ENCODE measurements at regions not wholly inside any gene's neighbourhood (a gene's known extent, or its start where the extent isn't known, plus 50 kb on each side); places are given as distances from the start of the nearest gene placed in this dataset.
A peak's percentile ranks its signal among the peaks of the same experiment; 100 is the strongest.

- no peak for TF ChIP-seq CTCF (conservative IDR thresholded peaks at IDR 0.05; ENCODE audit: control insufficient read depth, insufficient read depth, low read depth, low read length)
- H3K4me3 ChIP-seq (ENCODE audit: control insufficient read depth, low read depth, low read length), result no peak overlapping the region
- DNase-seq (ENCODE audit: low read depth), result no peak
Measured at GRCh38 chr7:49261928-49262327, 337.6 kb downstream of the CDC14C start.

GRCh38 chr7:49264530-49264929 lies 340.2 kb downstream of the CDC14C start:
- no peak for DNase-seq (ENCODE audit: low read depth)
- no peak overlapping the region for H3K4me3 ChIP-seq (ENCODE audit: control insufficient read depth, low read depth, low read length)
- TF ChIP-seq CTCF (conservative IDR thresholded peaks at IDR 0.05; ENCODE audit: control insufficient read depth, insufficient read depth, low read depth, low read length), result no peak

GRCh38 chr7:49273897-49274296 lies 349.6 kb downstream of the CDC14C start:
- DNase-seq (ENCODE audit: low read depth), result no peak
- no peak for TF ChIP-seq CTCF (conservative IDR thresholded peaks at IDR 0.05; ENCODE audit: control insufficient read depth, insufficient read depth, low read depth, low read length)
- H3K4me3 ChIP-seq (ENCODE audit: control insufficient read depth, low read depth, low read length), result no peak overlapping the region

- TF ChIP-seq CTCF (conservative IDR thresholded peaks at IDR 0.05; ENCODE audit: control insufficient read depth, insufficient read depth, low read depth, low read length), result no peak
- DNase-seq (ENCODE audit: low read depth), result no peak
- H3K4me3 ChIP-seq (ENCODE audit: control insufficient read depth, low read depth, low read length), result no peak overlapping the region
Measured at GRCh38 chr7:49279891-49280290, 355.5 kb downstream of the CDC14C start.

DNA sequence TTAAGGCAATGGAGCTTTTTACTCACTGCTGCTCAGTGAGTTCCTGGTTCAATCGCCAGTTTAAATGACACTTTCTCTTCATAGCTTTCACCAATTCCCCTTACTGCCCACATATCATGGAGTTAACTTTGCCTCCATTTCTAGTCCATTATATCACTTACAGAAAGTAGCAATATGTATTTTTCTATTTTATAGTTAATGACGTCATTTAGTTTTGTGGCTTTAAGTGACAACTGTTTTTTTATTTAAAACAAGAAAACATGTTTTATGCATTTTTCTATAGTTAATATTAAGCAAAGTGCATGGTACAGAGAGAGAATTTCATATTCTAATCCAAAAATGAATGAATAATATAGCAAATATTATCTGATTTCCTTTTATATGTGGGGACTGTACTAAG lies 363.3 kb downstream of the CDC14C start:
- H3K4me3 ChIP-seq (ENCODE audit: control insufficient read depth, low read depth, low read length), result no peak overlapping the region
- DNase-seq (ENCODE audit: low read depth), result no peak
- TF ChIP-seq CTCF (conservative IDR thresholded peaks at IDR 0.05; ENCODE audit: control insufficient read depth, insufficient read depth, low read depth, low read length), result no peak

GRCh38 chr7:49294611-49295010 lies 370.3 kb downstream of the CDC14C start:
- DNase-seq (ENCODE audit: low read depth), result peak; percentile 10
- H3K4me3 ChIP-seq (ENCODE audit: control insufficient read depth, low read depth, low read length), result no peak overlapping the region
- TF ChIP-seq CTCF (conservative IDR thresholded peaks at IDR 0.05; ENCODE audit: control insufficient read depth, insufficient read depth, low read depth, low read length), result no peak

DNA sequence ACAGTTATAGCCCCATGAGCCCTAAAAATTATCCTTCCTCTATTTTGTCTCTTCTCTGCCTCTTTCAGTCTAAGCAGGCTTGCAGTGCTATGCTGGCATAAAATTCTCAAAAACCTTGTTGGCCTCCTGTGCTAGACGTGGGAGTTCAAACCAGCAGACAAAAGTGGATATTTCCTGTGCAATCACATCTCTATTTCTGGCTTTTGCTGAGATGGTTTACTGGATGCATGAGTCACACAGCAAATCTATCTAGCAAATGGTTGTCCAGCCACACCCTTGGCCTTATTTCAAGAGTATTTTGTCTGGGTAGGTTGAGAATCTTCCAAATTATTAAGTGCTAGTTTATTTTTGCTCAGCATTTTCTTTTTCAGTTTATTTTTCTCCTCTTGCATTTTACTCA lies 370.8 kb downstream of the CDC14C start:
- DNase-seq (ENCODE audit: low read depth), result peak; percentile 68
- TF ChIP-seq CTCF (conservative IDR thresholded peaks at IDR 0.05; ENCODE audit: control insufficient read depth, insufficient read depth, low read depth, low read length), result no peak
- no peak overlapping the region for H3K4me3 ChIP-seq (ENCODE audit: control insufficient read depth, low read depth, low read length)

Data from fibroblast of mammary gland (primary cell).